ENCODE measurements at regions not wholly inside any gene's neighbourhood (a gene's known extent, or its start where the extent isn't known, plus 50 kb on each side); places are given as distances from the start of the nearest gene placed in this dataset.

- H3K36me3 Mint-ChIP-seq (ENCODE audit: low read depth, unreplicated experiment) = no peaks in the 10 kb centered on the region
- no peaks in the 10 kb centered on the region for H3K27me3 Mint-ChIP-seq (ENCODE audit: unreplicated experiment)
- no peaks in the 10 kb centered on the region for H3K4me1 Mint-ChIP-seq (ENCODE audit: unreplicated experiment)
- H3K9me3 Mint-ChIP-seq (ENCODE audit: unreplicated experiment) = no peaks in the 10 kb centered on the region
- H3K27ac Mint-ChIP-seq (ENCODE audit: unreplicated experiment) = no peak overlapping the region
- no peak for TF ChIP-seq CTCF (IDR thresholded peaks at IDR 0.05; ENCODE audit: unreplicated experiment)
- H3K4me3 Mint-ChIP-seq (ENCODE audit: unreplicated experiment) = no peak overlapping the region
- no peak for DNase-seq (ENCODE audit: low spot score)
These were observed 1339.4 kb downstream of the FAM181B start for GRCh38 chr11:81394311-81394710.

- no peaks in the 10 kb centered on the region for H3K27me3 Mint-ChIP-seq (ENCODE audit: unreplicated experiment)
- no peak for DNase-seq (ENCODE audit: low spot score)
- no peaks in the 10 kb centered on the region for H3K4me1 Mint-ChIP-seq (ENCODE audit: unreplicated experiment)
- no peak overlapping the region for H3K27ac Mint-ChIP-seq (ENCODE audit: unreplicated experiment)
- H3K36me3 Mint-ChIP-seq (ENCODE audit: low read depth, unreplicated experiment) = no peaks in the 10 kb centered on the region
- no peak overlapping the region for H3K4me3 Mint-ChIP-seq (ENCODE audit: unreplicated experiment)
- H3K9me3 Mint-ChIP-seq (ENCODE audit: unreplicated experiment) = no peaks in the 10 kb centered on the region
- no peak for TF ChIP-seq CTCF (IDR thresholded peaks at IDR 0.05; ENCODE audit: unreplicated experiment)
These were observed 1345.3 kb downstream of the FAM181B start for GRCh38 chr11:81388326-81388725.

GRCh38 chr11:81380395-81380794 is 1353.3 kb downstream of the FAM181B start:
- Mint-ChIP-seq H3K4me3 (ENCODE audit: unreplicated experiment) (no peak overlapping the region), H3K27me3 (ENCODE audit: unreplicated experiment) (no peaks in the 10 kb centered on the region), H3K9me3 (ENCODE audit: unreplicated experiment) (no peaks in the 10 kb centered on the region), H3K36me3 (ENCODE audit: low read depth, unreplicated experiment) (no peaks in the 10 kb centered on the region), H3K4me1 (ENCODE audit: unreplicated experiment) (no peaks in the 10 kb centered on the region), H3K27ac (ENCODE audit: unreplicated experiment) (no peak overlapping the region)
- no peak for DNase-seq (ENCODE audit: low spot score)
- TF ChIP-seq CTCF (IDR thresholded peaks at IDR 0.05; ENCODE audit: unreplicated experiment) = no peak

GRCh38 chr11:81377418-81377817 is 1356.2 kb downstream of the FAM181B start:
- Mint-ChIP-seq H3K27ac (ENCODE audit: unreplicated experiment) (no peak overlapping the region), H3K4me1 (ENCODE audit: unreplicated experiment) (no peaks in the 10 kb centered on the region), H3K9me3 (ENCODE audit: unreplicated experiment) (no peaks in the 10 kb centered on the region), H3K27me3 (ENCODE audit: unreplicated experiment) (no peaks in the 10 kb centered on the region), H3K36me3 (ENCODE audit: low read depth, unreplicated experiment) (no peaks in the 10 kb centered on the region), H3K4me3 (ENCODE audit: unreplicated experiment) (no peak overlapping the region)
- DNase-seq (ENCODE audit: low spot score) = no peak
- no peak for TF ChIP-seq CTCF (IDR thresholded peaks at IDR 0.05; ENCODE audit: unreplicated experiment)

GRCh38 chr11:81373986-81374385 is 1359.7 kb downstream of the FAM181B start:
- H3K27ac Mint-ChIP-seq (ENCODE audit: unreplicated experiment) = no peak overlapping the region
- H3K27me3 Mint-ChIP-seq (ENCODE audit: unreplicated experiment) = no peaks in the 10 kb centered on the region
- no peak overlapping the region for H3K4me3 Mint-ChIP-seq (ENCODE audit: unreplicated experiment)
- H3K36me3 Mint-ChIP-seq (ENCODE audit: low read depth, unreplicated experiment) = no peaks in the 10 kb centered on the region
- no peaks in the 10 kb centered on the region for H3K4me1 Mint-ChIP-seq (ENCODE audit: unreplicated experiment)
- no peaks in the 10 kb centered on the region for H3K9me3 Mint-ChIP-seq (ENCODE audit: unreplicated experiment)
- no peak for DNase-seq (ENCODE audit: low spot score)
- no peak for TF ChIP-seq CTCF (IDR thresholded peaks at IDR 0.05; ENCODE audit: unreplicated experiment)
